Activated T-cell treated with anti-CD3 and anti-CD28 coated beads, Interleukin-2, amount 50 U/mL, for 72 hours (primary cell): ENCODE measurements at regions not wholly inside any gene's neighbourhood (a gene's known extent, or its start where the extent isn't known, plus 50 kb on each side); places are given as distances from the start of the nearest gene placed in this dataset.
"Not testable (repeated sequence)": the region's sequence is repeated elsewhere in the genome, so short reads cannot be mapped to it uniquely, and the experiment has no call there.

ENCODE experiments used
- ATAC-seq, 2 donors: fragments of 150-1000 bp; cut with Tn5 transposase; replicated peaks in 1 of 2; 2 replicates each; pipeline ENCODE4 v1.10.0; 2021; ENCODE audit warnings: moderate library complexity in 2 of 2, mild to moderate bottlenecking in 1 of 2
- DNase-seq, 2 donors: peaks; one replicate each; pipeline ENCODE4 v3.0.0; 2021 to 2022; ENCODE audit warnings: mixed read lengths in 1 of 2
- H3K27ac Mint-ChIP-seq: one replicate; pipeline ENCODE4 v1.8.0; 2022; ENCODE audit warnings: mild to moderate bottlenecking, moderate library complexity, mixed read lengths
- H3K27me3 Mint-ChIP-seq: one replicate; pipeline ENCODE4 v1.8.0; 2022; ENCODE audit warnings: low read depth, mixed read lengths
- H3K36me3 Mint-ChIP-seq, 2 donors: one replicate each; pipeline ENCODE4 v1.8.0; 2022; ENCODE audit warnings: mixed read lengths in 2 of 2, mild to moderate bottlenecking in 1 of 2; ENCODE audit not compliant: insufficient read depth in 2 of 2
- H3K4me1 Mint-ChIP-seq: one replicate; pipeline ENCODE4 v1.8.0; 2022; ENCODE audit warnings: low read depth, mixed read lengths
- H3K4me3 Mint-ChIP-seq, 2 donors: one replicate each; pipeline ENCODE4 v1.8.0; 2022; ENCODE audit warnings: mild to moderate bottlenecking in 2 of 2, mixed read lengths in 2 of 2, moderate library complexity in 2 of 2
- H3K9me3 Mint-ChIP-seq, 2 donors: one replicate each; pipeline ENCODE4 v1.8.0; 2022; ENCODE audit warnings: mixed read lengths in 2 of 2

- Mint-ChIP-seq H3K27me3 (no peaks in the 10 kb centered on the region), H3K27ac (no peak overlapping the region), H3K4me1 (no peaks in the 10 kb centered on the region), H3K36me3 (no peaks in the 10 kb centered on the region), H3K9me3 (no peaks in the 10 kb centered on the region), H3K4me3 (no peak overlapping the region)
- no peak for DNase-seq
- no peak for ATAC-seq
These were observed 191.3 kb downstream of the SHOX2 start for GRCh38 chr3:157914882-157915281.

- no peak overlapping the region for H3K27ac Mint-ChIP-seq
- H3K4me1 Mint-ChIP-seq: no peaks in the 10 kb centered on the region
These were observed 192.5 kb downstream of the SHOX2 start for GRCh38 chr3:157913741-157914150.

GRCh38 chr3:157912514-157913451, 193.4 kb downstream of the SHOX2 start:
- H3K27me3 Mint-ChIP-seq: no peaks in the 10 kb centered on the region
- no peak overlapping the region for H3K27ac Mint-ChIP-seq
- no peak overlapping the region for H3K4me3 Mint-ChIP-seq
- H3K4me1 Mint-ChIP-seq: no peaks in the 10 kb centered on the region
- no peaks in the 10 kb centered on the region for H3K36me3 Mint-ChIP-seq
- no peak for ATAC-seq
- no peaks in the 10 kb centered on the region for H3K9me3 Mint-ChIP-seq
- no peak for DNase-seq

More at GRCh38 chr3:157913741-157914150, 192.5 kb downstream of the SHOX2 start:
- H3K36me3 Mint-ChIP-seq: no peaks in the 10 kb centered on the region
- no peaks in the 10 kb centered on the region for H3K9me3 Mint-ChIP-seq
- H3K27me3 Mint-ChIP-seq: no peaks in the 10 kb centered on the region
- DNase-seq (no peak), ATAC-seq (no peak)
- no peak overlapping the region for H3K4me3 Mint-ChIP-seq

- DNase-seq: no peak
- no peak for ATAC-seq
- Mint-ChIP-seq H3K27me3 (no peaks in the 10 kb centered on the region), H3K27ac (no peak overlapping the region), H3K4me1 (no peaks in the 10 kb centered on the region), H3K9me3 (peaks cover 9 to 18% of the 10 kb centered on the region in 2 donors), H3K36me3 (peaks cover 0 to 2% of the 10 kb centered on the region in 2 donors), H3K4me3 (no peak overlapping the region)
These were observed 199.6 kb downstream of the SHOX2 start for GRCh38 chr3:157906627-157907026.

- H3K9me3 Mint-ChIP-seq: peaks cover 9 to 18% of the 10 kb centered on the region in 2 donors
- no peak overlapping the region for H3K4me3 Mint-ChIP-seq
- no peaks in the 10 kb centered on the region for H3K27me3 Mint-ChIP-seq
- ATAC-seq: no peak
- peaks cover 0 to 2% of the 10 kb centered on the region in 2 donors for H3K36me3 Mint-ChIP-seq
- H3K27ac Mint-ChIP-seq: no peak overlapping the region
- H3K4me1 Mint-ChIP-seq: no peaks in the 10 kb centered on the region
- DNase-seq: no peak
These were observed 200.3 kb downstream of the SHOX2 start for GRCh38 chr3:157905885-157906284.

GRCh38 chr3:157902680-157903079, 203.5 kb downstream of the SHOX2 start:
- not testable (repeated sequence) for H3K27ac Mint-ChIP-seq, H3K27me3 Mint-ChIP-seq, ATAC-seq, H3K36me3 Mint-ChIP-seq, DNase-seq, H3K4me3 Mint-ChIP-seq, H3K4me1 Mint-ChIP-seq
- H3K9me3 Mint-ChIP-seq: peaks cover 13 to 18% of the 10 kb centered on the region in 2 donors

- H3K9me3 Mint-ChIP-seq: peaks cover 3% of the 10 kb centered on the region in 2 donors
- no peak overlapping the region for H3K4me3 Mint-ChIP-seq
- DNase-seq (no peak), ATAC-seq (no peak)
- H3K36me3 Mint-ChIP-seq: no peaks in the 10 kb centered on the region
- no peaks in the 10 kb centered on the region for H3K4me1 Mint-ChIP-seq
- H3K27ac Mint-ChIP-seq: no peak overlapping the region
- H3K27me3 Mint-ChIP-seq: peaks cover 8% of the 10 kb centered on the region
These were observed 218.2 kb downstream of the SHOX2 start for GRCh38 chr3:157888040-157888439.

- ATAC-seq: peak in 1 of 2 donors; percentile 43
- H3K36me3 Mint-ChIP-seq: peaks cover 0 to 2% of the 10 kb centered on the region in 2 donors
These were observed 229.7 kb downstream of the SHOX2 start for GRCh38 chr3:157876556-157876955.

GRCh38 chr3:157872902-157873301, 233.3 kb downstream of the SHOX2 start:
- DNase-seq (no peak), ATAC-seq (no peak)
- Mint-ChIP-seq H3K36me3 (no peaks in the 10 kb centered on the region), H3K9me3 (no peaks in the 10 kb centered on the region), H3K4me3 (no peak overlapping the region), H3K4me1 (no peaks in the 10 kb centered on the region), H3K27me3 (no peaks in the 10 kb centered on the region), H3K27ac (no peak overlapping the region)

More at GRCh38 chr3:157876556-157876955, 229.7 kb downstream of the SHOX2 start:
- Mint-ChIP-seq H3K9me3 (peaks cover 4 to 5% of the 10 kb centered on the region in 2 donors), H3K4me3 (no peak overlapping the region), H3K27ac (no peak overlapping the region), H3K4me1 (no peaks in the 10 kb centered on the region), H3K27me3 (no peaks in the 10 kb centered on the region)
- no peak for DNase-seq

- no peaks in the 10 kb centered on the region for H3K27me3 Mint-ChIP-seq
- no peaks in the 10 kb centered on the region for H3K4me1 Mint-ChIP-seq
- H3K9me3 Mint-ChIP-seq: no peaks in the 10 kb centered on the region
- H3K27ac Mint-ChIP-seq: no peak overlapping the region
- no peak for ATAC-seq
- H3K36me3 Mint-ChIP-seq: no peaks in the 10 kb centered on the region
- H3K4me3 Mint-ChIP-seq: no peak overlapping the region
- no peak for DNase-seq
These were observed 234.3 kb downstream of the SHOX2 start for GRCh38 chr3:157871838-157872460.

- no peaks in the 10 kb centered on the region for H3K36me3 Mint-ChIP-seq
- no peak overlapping the region for H3K4me3 Mint-ChIP-seq
- DNase-seq (no peak), ATAC-seq (no peak)
- H3K27ac Mint-ChIP-seq: no peak overlapping the region
- no peaks in the 10 kb centered on the region for H3K27me3 Mint-ChIP-seq
- no peaks in the 10 kb centered on the region for H3K9me3 Mint-ChIP-seq
- H3K4me1 Mint-ChIP-seq: no peaks in the 10 kb centered on the region
These were observed 235.0 kb downstream of the SHOX2 start for GRCh38 chr3:157871248-157871647.

- no peaks in the 10 kb centered on the region for H3K9me3 Mint-ChIP-seq
- H3K27ac Mint-ChIP-seq: no peak overlapping the region
- no peak for DNase-seq
- H3K4me3 Mint-ChIP-seq: no peak overlapping the region
- H3K36me3 Mint-ChIP-seq: no peaks in the 10 kb centered on the region
- ATAC-seq: no peak
- H3K27me3 Mint-ChIP-seq: no peaks in the 10 kb centered on the region
- H3K4me1 Mint-ChIP-seq: no peaks in the 10 kb centered on the region
These were observed 237.3 kb downstream of the SHOX2 start for GRCh38 chr3:157868946-157869345.

- Mint-ChIP-seq H3K4me3 (no peak overlapping the region), H3K36me3 (no peaks in the 10 kb centered on the region), H3K27me3 (no peaks in the 10 kb centered on the region), H3K27ac (no peak overlapping the region), H3K4me1 (no peaks in the 10 kb centered on the region), H3K9me3 (no peaks in the 10 kb centered on the region)
- ATAC-seq (no peak), DNase-seq (no peak)
These were observed 238.0 kb downstream of the SHOX2 start for GRCh38 chr3:157868196-157868595.
